ENCODE measurements at regions not wholly inside any gene's neighbourhood (a gene's known extent, or its start where the extent isn't known, plus 50 kb on each side); places are given as distances from the start of the nearest gene placed in this dataset.
A peak's percentile ranks its signal among the peaks of the same experiment; 100 is the strongest.

GRCh38 chr17:34420254-34420766 is 57.3 kb upstream of the CCL1 start:
- H3K36me3 Mint-ChIP-seq (ENCODE audit: low read depth) = no peaks in the 10 kb centered on the region
- ATAC-seq (replicated peaks) = peak; percentile 37

GRCh38 chr17:34416116-34416515 is 53.1 kb upstream of the CCL1 start:
- no peaks in the 10 kb centered on the region for H3K36me3 Mint-ChIP-seq (ENCODE audit: low read depth)
- no peak for ATAC-seq (replicated peaks)
- H3K27me3 Mint-ChIP-seq = peaks cover 30% of the 10 kb centered on the region
- H3K9me3 Mint-ChIP-seq = no peaks in the 10 kb centered on the region
- no peaks in the 10 kb centered on the region for H3K4me1 Mint-ChIP-seq
- H3K27ac Mint-ChIP-seq = no peak overlapping the region
- no peak overlapping the region for H3K4me3 Mint-ChIP-seq

More at GRCh38 chr17:34420254-34420766, 57.3 kb upstream of the CCL1 start:
- H3K9me3 Mint-ChIP-seq = no peaks in the 10 kb centered on the region
- H3K27me3 Mint-ChIP-seq = peaks cover 37% of the 10 kb centered on the region
- no peak overlapping the region for H3K4me3 Mint-ChIP-seq
- H3K27ac Mint-ChIP-seq = no peak overlapping the region
- no peaks in the 10 kb centered on the region for H3K4me1 Mint-ChIP-seq

- Mint-ChIP-seq H3K9me3 (no peaks in the 10 kb centered on the region), H3K4me3 (no peak overlapping the region), H3K27me3 (peaks cover 33% of the 10 kb centered on the region), H3K4me1 (no peaks in the 10 kb centered on the region), H3K27ac (no peak overlapping the region), H3K36me3 (ENCODE audit: low read depth) (no peaks in the 10 kb centered on the region)
- ATAC-seq (replicated peaks) = no peak
These were observed 51.3 kb upstream of the CCL1 start for GRCh38 chr17:34414339-34414738.

- no peaks in the 10 kb centered on the region for H3K36me3 Mint-ChIP-seq (ENCODE audit: low read depth)
- no peaks in the 10 kb centered on the region for H3K9me3 Mint-ChIP-seq
- ATAC-seq (replicated peaks) = no peak
- H3K4me3 Mint-ChIP-seq = no peak overlapping the region
- H3K4me1 Mint-ChIP-seq = no peaks in the 10 kb centered on the region
- H3K27ac Mint-ChIP-seq = no peak overlapping the region
- H3K27me3 Mint-ChIP-seq = peaks cover 38% of the 10 kb centered on the region
These were observed 50.5 kb upstream of the CCL1 start for GRCh38 chr17:34413443-34414119.

GRCh38 chr17:34412965-34413441 is 50.0 kb upstream of the CCL1 start:
- no peaks in the 10 kb centered on the region for H3K4me1 Mint-ChIP-seq
- H3K4me3 Mint-ChIP-seq = no peak overlapping the region
- no peaks in the 10 kb centered on the region for H3K36me3 Mint-ChIP-seq (ENCODE audit: low read depth)
- H3K9me3 Mint-ChIP-seq = no peaks in the 10 kb centered on the region
- peaks cover 44% of the 10 kb centered on the region for H3K27me3 Mint-ChIP-seq
- ATAC-seq (replicated peaks) = no peak
- no peak overlapping the region for H3K27ac Mint-ChIP-seq

Data from activated T-helper 17 cell treated with anti-CD3 and anti-CD28 coated beads, Interleukin-2, amount 50 U/mL, for 72 hours (primary cell).